Type B pancreatic cell (in vitro differentiated cells): ENCODE measurements at regions not wholly inside any gene's neighbourhood (a gene's known extent, or its start where the extent isn't known, plus 50 kb on each side); places are given as distances from the start of the nearest gene placed in this dataset.

Experiments used
- DNase-seq: peaks from one replicate; pipeline ENCODE4 v3.0.0; 2021; ENCODE audit warnings: mixed read lengths; ENCODE audit not compliant: unreplicated experiment; ENCODE audit errors: extremely low spot score
- H3K27ac Mint-ChIP-seq: 2 replicates; pipeline ENCODE4 v1.8.0; 2021; ENCODE audit warnings: mild to moderate bottlenecking, mixed read lengths
- H3K27me3 Mint-ChIP-seq: 2 replicates; pipeline ENCODE4 v1.8.0; 2021; ENCODE audit warnings: mixed read lengths
- H3K36me3 Mint-ChIP-seq: 2 replicates; pipeline ENCODE4 v1.8.0; 2021; ENCODE audit warnings: mixed read lengths
- H3K4me1 Mint-ChIP-seq: one replicate; pipeline ENCODE4 v1.8.0; 2021; ENCODE audit warnings: mixed read lengths; ENCODE audit not compliant: unreplicated experiment
- H3K4me3 Mint-ChIP-seq: 2 replicates; pipeline ENCODE4 v1.8.0; 2021; ENCODE audit warnings: mild to moderate bottlenecking, mixed read lengths
- H3K9me3 Mint-ChIP-seq: 2 replicates; pipeline ENCODE4 v1.8.0; 2021; ENCODE audit warnings: mixed read lengths
- CTCF ChIP-seq: fragments of 200-600 bp; sonication (generic); conservative IDR thresholded peaks from 2 replicates; pipeline ENCODE4 v1.5.0; 2021; ENCODE audit warnings: antibody characterized with exemption, mild to moderate bottlenecking

GRCh38 chr11:81070948-81071347, 1630.1 kb upstream of the TENM4 start:
- DNase-seq, result no peak
- Mint-ChIP-seq H3K4me3 (peak overlapping the region; percentile 9), H3K36me3 (no peaks in the 10 kb centered on the region), H3K4me1 (peaks cover 18% of the 10 kb centered on the region), H3K27ac (no peak overlapping the region), H3K27me3 (no peaks in the 10 kb centered on the region), H3K9me3 (no peaks in the 10 kb centered on the region)
- no peak for TF ChIP-seq CTCF

GRCh38 chr11:81059356-81059755, 1618.5 kb upstream of the TENM4 start:
- peaks cover 4% of the 10 kb centered on the region for H3K9me3 Mint-ChIP-seq
- H3K4me3 Mint-ChIP-seq, result no peak overlapping the region
- no peaks in the 10 kb centered on the region for H3K36me3 Mint-ChIP-seq
- H3K27ac Mint-ChIP-seq, result no peak overlapping the region
- no peak for DNase-seq
- TF ChIP-seq CTCF, result no peak
- no peaks in the 10 kb centered on the region for H3K4me1 Mint-ChIP-seq
- H3K27me3 Mint-ChIP-seq, result peaks cover 20% of the 10 kb centered on the region

GRCh38 chr11:81052344-81053158, 1611.7 kb upstream of the TENM4 start:
- no peak for TF ChIP-seq CTCF
- Mint-ChIP-seq H3K4me1 (peaks cover 8% of the 10 kb centered on the region), H3K27ac (no peak overlapping the region), H3K27me3 (peaks cover 26% of the 10 kb centered on the region), H3K36me3 (no peaks in the 10 kb centered on the region), H3K9me3 (peaks cover 4% of the 10 kb centered on the region), H3K4me3 (no peak overlapping the region)
- DNase-seq, result no peak

GRCh38 chr11:81039916-81040524, 1599.2 kb upstream of the TENM4 start:
- Mint-ChIP-seq H3K4me3 (no peak overlapping the region), H3K9me3 (peaks cover 14% of the 10 kb centered on the region), H3K4me1 (no peaks in the 10 kb centered on the region), H3K27me3 (no peaks in the 10 kb centered on the region), H3K36me3 (no peaks in the 10 kb centered on the region), H3K27ac (no peak overlapping the region)
- no peak for DNase-seq
- TF ChIP-seq CTCF, result no peak

GRCh38 chr11:81036168-81036870, 1595.5 kb upstream of the TENM4 start:
- DNase-seq, result no peak
- Mint-ChIP-seq H3K4me3 (no peak overlapping the region), H3K36me3 (no peaks in the 10 kb centered on the region), H3K27ac (no peak overlapping the region), H3K27me3 (peaks cover 3% of the 10 kb centered on the region), H3K9me3 (peaks cover 19% of the 10 kb centered on the region), H3K4me1 (no peaks in the 10 kb centered on the region)
- no peak for TF ChIP-seq CTCF
